ENCODE measurements at regions not wholly inside any gene's neighbourhood (a gene's known extent, or its start where the extent isn't known, plus 50 kb on each side); places are given as distances from the start of the nearest gene placed in this dataset.
A peak's percentile ranks its signal among the peaks of the same experiment; 100 is the strongest.

DNA sequence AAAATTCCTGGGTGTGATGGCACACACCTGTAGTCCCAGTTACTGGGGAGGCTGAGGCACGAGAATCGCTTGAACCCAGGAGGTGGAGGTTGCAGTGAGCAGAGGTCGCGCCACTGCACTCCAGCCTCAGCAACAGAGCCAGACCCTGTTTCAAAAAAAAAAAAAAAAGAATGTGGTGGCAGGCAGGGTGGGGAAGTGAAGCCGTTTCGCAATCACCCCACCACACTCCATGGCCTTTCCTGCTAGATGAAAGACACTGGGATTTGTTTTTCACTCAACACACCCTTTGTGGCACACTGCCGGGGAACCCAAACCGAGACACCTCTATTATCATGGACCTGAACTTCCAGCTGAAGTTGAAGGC, 172.4 kb upstream of the IQSEC1 start:
- Histone ChIP-seq H3K27me3 (ENCODE audit: control insufficient read depth, insufficient read depth, low read length) (peaks cover 9% of the 10 kb centered on the region), H3K23ac (ENCODE audit: low read depth, low read length) (no peak overlapping the region), H4K5ac (ENCODE audit: low read depth, low read length) (no peak overlapping the region), H3K14ac (replicated peaks; ENCODE audit: low read depth, low read length) (no peak overlapping the region), H3K79me1 (ENCODE audit: low read depth in 1 of 2, low read length in 2 of 2) (no peaks in the 10 kb centered on the region), H3K9ac (ENCODE audit: low read depth, low read length) (no peak overlapping the region), H3K4me3 (ENCODE audit: insufficient read depth, low read depth, low read length) (no peak overlapping the region), H2AK5ac (ENCODE audit: low read depth, low read length) (no peak overlapping the region), H4K8ac (ENCODE audit: low read depth in 2 of 2, low read length in 2 of 2) (no peak overlapping the region), H4K20me1 (ENCODE audit: insufficient read depth, low read length) (no peaks in the 10 kb centered on the region), H3K18ac (ENCODE audit: low read depth, low read length) (no peak overlapping the region), H3K4ac (ENCODE audit: low read depth, low read length) (no peak overlapping the region), H3K36me3 (ENCODE audit: control insufficient read depth, insufficient read depth, low read length) (no peaks in the 10 kb centered on the region), H2BK120ac (ENCODE audit: low read depth, low read length) (no peak overlapping the region), H2BK5ac (ENCODE audit: low read depth, low read length, poor library complexity, severe bottlenecking) (no peak overlapping the region), H3K9me1 (ENCODE audit: insufficient read depth, low read length) (no peaks in the 10 kb centered on the region), H2AFZ (replicated peaks; ENCODE audit: low read length, poor library complexity) (no peak overlapping the region), H3K4me1 (ENCODE audit: control insufficient read depth, insufficient read depth, low read length) (no peaks in the 10 kb centered on the region), H2BK15ac (ENCODE audit: low read depth, low read length) (no peak overlapping the region), H3K9me3 (ENCODE audit: control insufficient read depth, insufficient read depth, low read length) (no peaks in the 10 kb centered on the region), H4K91ac (ENCODE audit: insufficient read depth, low read depth, low read length) (no peak overlapping the region), H3K27ac (ENCODE audit: insufficient read depth, low read length) (no peak overlapping the region), H3K4me2 (ENCODE audit: low read depth, low read length) (no peak overlapping the region), H2BK20ac (ENCODE audit: low read depth, low read length) (no peak overlapping the region), H3K56ac (ENCODE audit: extremely low read depth, insufficient read depth, low read length) (no peak overlapping the region), H2AK9ac (replicated peaks; ENCODE audit: low read depth, low read length, poor library complexity) (no peak overlapping the region)
- ATAC-seq (ENCODE audit: low read depth) (no peak), DNase-seq (no peak)
- intact Hi-C loops (cut with micrococcal nuclease) (no loop called here), dilution Hi-C loops (cut with HindIII; ENCODE audit: low sequenced_read_pairs, unreplicated experiment) (no loop called here), in situ Hi-C loops (cut with MboI; ENCODE audit: low sequenced_read_pairs) (no loop called here)
- TF ChIP-seq CEBPB (IDR thresholded peaks at IDR 0.05; ENCODE audit: low read depth, low read length) = peak; percentile 63
- TF ChIP-seq RCOR1 (IDR thresholded peaks at IDR 0.05; ENCODE audit: insufficient replicate concordance, low read length) = no peak
- ChIA-PET POLR2A (ENCODE audit: unreplicated experiment) (no interaction called here), CTCF (no interaction called here)
- no CpG with 5 or more reads among the region's 8 CpGs for WGBS, 2 experiments (ENCODE audit: extremely low coverage in 2 of 2, insufficient read length in 1 of 2)
- no TSS peak for BruUV-seq (replicated peaks)
